ENCODE measurements at regions not wholly inside any gene's neighbourhood (a gene's known extent, or its start where the extent isn't known, plus 50 kb on each side); places are given as distances from the start of the nearest gene placed in this dataset.
A peak's percentile ranks its signal among the peaks of the same experiment; 100 is the strongest.

GRCh38 chr4:38470735-38471262 is 193.2 kb upstream of the KLF3 start:
- ChIA-PET CTCF (no interaction called here), POLR2A (no interaction called here)
- no peak overlapping the region for H3K4me3 Mint-ChIP-seq
- TF ChIP-seq, protein P1, sequence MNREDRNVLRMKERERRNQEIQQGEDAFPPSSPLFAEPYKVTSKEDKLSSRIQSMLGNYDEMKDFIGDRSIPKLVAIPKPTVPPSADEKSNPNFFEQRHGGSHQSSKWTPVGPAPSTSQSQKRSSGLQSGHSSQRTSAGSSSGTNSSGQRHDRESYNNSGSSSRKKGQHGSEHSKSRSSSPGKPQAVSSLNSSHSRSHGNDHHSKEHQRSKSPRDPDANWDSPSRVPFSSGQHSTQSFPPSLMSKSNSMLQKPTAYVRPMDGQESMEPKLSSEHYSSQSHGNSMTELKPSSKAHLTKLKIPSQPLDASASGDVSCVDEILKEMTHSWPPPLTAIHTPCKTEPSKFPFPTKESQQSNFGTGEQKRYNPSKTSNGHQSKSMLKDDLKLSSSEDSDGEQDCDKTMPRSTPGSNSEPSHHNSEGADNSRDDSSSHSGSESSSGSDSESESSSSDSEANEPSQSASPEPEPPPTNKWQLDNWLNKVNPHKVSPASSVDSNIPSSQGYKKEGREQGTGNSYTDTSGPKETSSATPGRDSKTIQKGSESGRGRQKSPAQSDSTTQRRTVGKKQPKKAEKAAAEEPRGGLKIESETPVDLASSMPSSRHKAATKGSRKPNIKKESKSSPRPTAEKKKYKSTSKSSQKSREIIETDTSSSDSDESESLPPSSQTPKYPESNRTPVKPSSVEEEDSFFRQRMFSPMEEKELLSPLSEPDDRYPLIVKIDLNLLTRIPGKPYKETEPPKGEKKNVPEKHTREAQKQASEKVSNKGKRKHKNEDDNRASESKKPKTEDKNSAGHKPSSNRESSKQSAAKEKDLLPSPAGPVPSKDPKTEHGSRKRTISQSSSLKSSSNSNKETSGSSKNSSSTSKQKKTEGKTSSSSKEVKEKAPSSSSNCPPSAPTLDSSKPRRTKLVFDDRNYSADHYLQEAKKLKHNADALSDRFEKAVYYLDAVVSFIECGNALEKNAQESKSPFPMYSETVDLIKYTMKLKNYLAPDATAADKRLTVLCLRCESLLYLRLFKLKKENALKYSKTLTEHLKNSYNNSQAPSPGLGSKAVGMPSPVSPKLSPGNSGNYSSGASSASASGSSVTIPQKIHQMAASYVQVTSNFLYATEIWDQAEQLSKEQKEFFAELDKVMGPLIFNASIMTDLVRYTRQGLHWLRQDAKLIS (CRISPR knock-in tag; IDR thresholded peaks at IDR 0.05; ENCODE audit: borderline replicate concordance): no peak
- TF ChIP-seq ZNF532 (CRISPR knock-in tag; IDR thresholded peaks at IDR 0.05; ENCODE audit: borderline replicate concordance) (no peak), TP53 (CRISPR knock-in tag; IDR thresholded peaks at IDR 0.05) (no peak), ATF1 (CRISPR knock-in tag; IDR thresholded peaks at IDR 0.05) (no peak), ZNF263 (CRISPR knock-in tag; IDR thresholded peaks at IDR 0.05; ENCODE audit: low read depth) (no peak), ZBTB21 (CRISPR knock-in tag; IDR thresholded peaks at IDR 0.05; ENCODE audit: borderline replicate concordance) (no peak), FOXP1 (CRISPR knock-in tag; IDR thresholded peaks at IDR 0.05; ENCODE audit: borderline replicate concordance) (no peak), NFYB (CRISPR knock-in tag; conservative IDR thresholded peaks at IDR 0.05; ENCODE audit: low read depth) (no peak), ZNF416 (CRISPR knock-in tag; IDR thresholded peaks at IDR 0.05) (no peak), KAT7 (CRISPR knock-in tag; IDR thresholded peaks at IDR 0.05; ENCODE audit: borderline replicate concordance) (no peak)
- TF ChIP-seq, protein P2, sequence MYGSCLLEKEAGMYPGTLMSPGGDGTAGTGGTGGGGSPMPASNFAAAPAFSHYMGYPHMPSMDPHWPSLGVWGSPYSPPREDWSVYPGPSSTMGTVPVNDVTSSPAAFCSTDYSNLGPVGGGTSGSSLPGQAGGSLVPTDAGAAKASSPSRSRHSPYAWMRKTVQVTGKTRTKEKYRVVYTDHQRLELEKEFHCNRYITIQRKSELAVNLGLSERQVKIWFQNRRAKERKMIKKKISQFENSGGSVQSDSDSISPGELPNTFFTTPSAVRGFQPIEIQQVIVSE (CRISPR knock-in tag; IDR thresholded peaks at IDR 0.05; ENCODE audit: borderline replicate concordance): no peak
- H3K27ac Mint-ChIP-seq: no peak overlapping the region
- peaks cover 21% of the 10 kb centered on the region for H3K36me3 Mint-ChIP-seq
- no peaks in the 10 kb centered on the region for H3K27me3 Mint-ChIP-seq (ENCODE audit: low read depth)
- ATAC-seq (peak; percentile 48; the same call in 1 of the 2 replicates), DNase-seq (ENCODE audit: low spot score) (no peak)
- no peaks in the 10 kb centered on the region for H3K4me1 Mint-ChIP-seq
- peaks cover 26% of the 10 kb centered on the region for H3K9me3 Mint-ChIP-seq

GRCh38 chr4:38482696-38483095 is 181.3 kb upstream of the KLF3 start:
- H3K36me3 Mint-ChIP-seq: no peaks in the 10 kb centered on the region
- ATAC-seq (no peak), DNase-seq (ENCODE audit: low spot score) (no peak)
- no peak overlapping the region for H3K27ac Mint-ChIP-seq
- ChIA-PET POLR2A (no interaction called here), CTCF (no interaction called here)
- H3K9me3 Mint-ChIP-seq: peaks cover 20% of the 10 kb centered on the region; the same call in 1 of the 2 replicates
- H3K27me3 Mint-ChIP-seq (ENCODE audit: low read depth): no peaks in the 10 kb centered on the region
- H3K4me1 Mint-ChIP-seq: peaks cover 4% of the 10 kb centered on the region
- H3K4me3 Mint-ChIP-seq: no peak overlapping the region
- no peak for TF ChIP-seq CBFB (CRISPR knock-in tag; IDR thresholded peaks at IDR 0.05; ENCODE audit: low read depth)
- no peak for TF ChIP-seq OVOL2 (CRISPR knock-in tag; IDR thresholded peaks at IDR 0.05; ENCODE audit: borderline replicate concordance)
- TF ChIP-seq NFYB (CRISPR knock-in tag; conservative IDR thresholded peaks at IDR 0.05; ENCODE audit: low read depth): no peak
- TF ChIP-seq CTCF (IDR thresholded peaks at IDR 0.05): no peak
- TF ChIP-seq MYBL2 (CRISPR knock-in tag; IDR thresholded peaks at IDR 0.05): no peak
- no peak for TF ChIP-seq PREB (CRISPR knock-in tag; IDR thresholded peaks at IDR 0.05; ENCODE audit: borderline replicate concordance)
- TF ChIP-seq ZNF232 (CRISPR knock-in tag; IDR thresholded peaks at IDR 0.05): no peak
- TF ChIP-seq, protein P3, sequence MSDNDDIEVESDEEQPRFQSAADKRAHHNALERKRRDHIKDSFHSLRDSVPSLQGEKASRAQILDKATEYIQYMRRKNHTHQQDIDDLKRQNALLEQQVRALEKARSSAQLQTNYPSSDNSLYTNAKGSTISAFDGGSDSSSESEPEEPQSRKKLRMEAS (CRISPR knock-in tag; IDR thresholded peaks at IDR 0.05): no peak
- no peak for TF ChIP-seq KAT7 (CRISPR knock-in tag; IDR thresholded peaks at IDR 0.05; ENCODE audit: borderline replicate concordance)
- no peak for TF ChIP-seq FOXK1 (CRISPR knock-in tag; IDR thresholded peaks at IDR 0.05)
- TF ChIP-seq ZNF396 (CRISPR knock-in tag; IDR thresholded peaks at IDR 0.05; ENCODE audit: borderline replicate concordance): no peak
- TF ChIP-seq CREB1 (CRISPR knock-in tag; IDR thresholded peaks at IDR 0.05): no peak
- TF ChIP-seq FOXJ3 (CRISPR knock-in tag; IDR thresholded peaks at IDR 0.05; ENCODE audit: borderline replicate concordance): no peak
- no peak for TF ChIP-seq GTF2I (CRISPR knock-in tag; conservative IDR thresholded peaks at IDR 0.05)
